ENCODE measurements at regions not wholly inside any gene's neighbourhood (a gene's known extent, or its start where the extent isn't known, plus 50 kb on each side); places are given as distances from the start of the nearest gene placed in this dataset.

DNA sequence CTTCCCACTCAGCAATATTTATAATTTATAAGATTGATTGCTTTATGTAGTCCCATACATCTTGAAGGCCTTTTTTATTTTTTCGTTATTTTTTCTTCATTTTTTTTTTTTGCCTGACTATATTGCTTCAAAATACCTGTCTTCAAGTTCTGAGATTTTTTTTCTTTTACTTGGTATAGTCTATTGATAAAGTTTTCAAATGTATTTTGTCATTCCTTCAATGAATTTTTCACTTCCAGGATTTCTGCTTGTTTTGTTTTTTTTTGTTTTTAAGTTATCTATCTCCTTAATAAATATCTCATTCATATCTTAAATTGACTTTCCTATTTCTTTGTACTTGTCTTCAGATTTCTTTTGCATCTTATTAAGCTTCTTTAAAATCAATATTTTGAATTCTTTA is 905.6 kb upstream of the CDH6 start:
- H3K36me3 Mint-ChIP-seq (ENCODE audit: low read depth), result no peaks in the 10 kb centered on the region
- DNase-seq, result no peak
- H3K9me3 Mint-ChIP-seq, result peaks cover 33% of the 10 kb centered on the region
- H3K27me3 Mint-ChIP-seq (ENCODE audit: insufficient read depth), result no peaks in the 10 kb centered on the region
- no peak for TF ChIP-seq CTCF (IDR thresholded peaks at IDR 0.05)
- no peak overlapping the region for H3K27ac Mint-ChIP-seq
- H3K4me1 Mint-ChIP-seq (ENCODE audit: low read depth), result no peaks in the 10 kb centered on the region
- no peak overlapping the region for H3K4me3 Mint-ChIP-seq

DNA sequence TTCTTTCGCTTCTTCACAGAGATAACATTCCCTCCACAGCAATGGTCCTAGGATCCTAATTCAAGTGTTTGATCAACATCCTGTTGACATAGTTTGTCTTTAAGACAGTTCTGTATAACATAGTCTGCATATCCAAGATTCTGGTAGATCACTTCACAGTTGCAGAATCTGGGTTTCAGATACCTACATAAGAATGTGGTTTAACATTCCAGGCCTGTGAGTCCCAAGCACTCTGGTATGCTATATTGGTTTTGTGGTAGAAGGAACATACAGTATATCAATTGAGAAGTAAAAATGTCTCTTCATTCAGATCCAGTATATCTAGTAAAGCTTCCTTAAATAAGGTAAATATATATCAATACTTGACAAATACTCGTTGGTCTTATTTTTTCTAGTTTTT is 914.2 kb upstream of the CDH6 start:
- no peak for DNase-seq
- Mint-ChIP-seq H3K4me1 (ENCODE audit: low read depth) (no peaks in the 10 kb centered on the region), H3K4me3 (no peak overlapping the region), H3K27ac (no peak overlapping the region), H3K9me3 (peaks cover 18% of the 10 kb centered on the region), H3K36me3 (ENCODE audit: low read depth) (no peaks in the 10 kb centered on the region; the same call in 1 of the 2 replicates), H3K27me3 (ENCODE audit: insufficient read depth) (no peaks in the 10 kb centered on the region)
- TF ChIP-seq CTCF (IDR thresholded peaks at IDR 0.05), result no peak

DNA sequence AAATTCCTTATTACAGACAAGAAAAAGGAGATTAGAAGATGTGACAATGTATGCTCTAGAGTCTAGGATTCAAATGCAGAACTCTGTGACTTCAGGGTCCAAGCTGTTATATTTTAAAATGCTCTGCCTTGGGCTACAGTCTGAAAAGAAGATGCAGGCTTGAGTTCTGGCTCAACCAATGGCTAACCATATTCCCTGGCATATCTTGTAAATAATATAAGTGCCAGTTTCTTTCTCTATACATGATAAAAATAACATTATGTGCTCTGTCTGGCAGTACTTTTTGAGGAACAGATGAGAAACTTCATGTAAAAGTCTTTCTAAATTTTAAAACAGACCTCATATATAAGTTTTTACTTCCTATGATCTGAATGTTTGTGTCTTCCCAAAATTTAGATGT is 926.5 kb upstream of the CDH6 start:
- no peaks in the 10 kb centered on the region for H3K36me3 Mint-ChIP-seq (ENCODE audit: low read depth)
- peaks cover 33% of the 10 kb centered on the region for H3K9me3 Mint-ChIP-seq
- no peak overlapping the region for H3K4me3 Mint-ChIP-seq
- H3K27me3 Mint-ChIP-seq (ENCODE audit: insufficient read depth), result no peaks in the 10 kb centered on the region
- H3K27ac Mint-ChIP-seq, result no peak overlapping the region
- H3K4me1 Mint-ChIP-seq (ENCODE audit: low read depth), result no peaks in the 10 kb centered on the region
- DNase-seq, result no peak
- TF ChIP-seq CTCF (IDR thresholded peaks at IDR 0.05), result no peak

GRCh38 chr5:30239331-30240022 is 954.0 kb upstream of the CDH6 start:
- TF ChIP-seq CTCF (IDR thresholded peaks at IDR 0.05), result no peak
- H3K4me3 Mint-ChIP-seq, result no peak overlapping the region
- peaks cover 34% of the 10 kb centered on the region for H3K9me3 Mint-ChIP-seq
- no peak overlapping the region for H3K27ac Mint-ChIP-seq
- no peaks in the 10 kb centered on the region; the same call in 1 of the 2 replicates for H3K27me3 Mint-ChIP-seq (ENCODE audit: insufficient read depth)
- no peaks in the 10 kb centered on the region for H3K36me3 Mint-ChIP-seq (ENCODE audit: low read depth)
- DNase-seq, result no peak
- H3K4me1 Mint-ChIP-seq (ENCODE audit: low read depth), result no peaks in the 10 kb centered on the region

- H3K36me3 Mint-ChIP-seq (ENCODE audit: low read depth), result no peaks in the 10 kb centered on the region
- no peak for TF ChIP-seq CTCF (IDR thresholded peaks at IDR 0.05)
- no peak overlapping the region for H3K4me3 Mint-ChIP-seq
- no peak overlapping the region for H3K27ac Mint-ChIP-seq
- H3K9me3 Mint-ChIP-seq, result peaks cover 53% of the 10 kb centered on the region
- DNase-seq, result no peak
- H3K27me3 Mint-ChIP-seq (ENCODE audit: insufficient read depth), result no peaks in the 10 kb centered on the region; the same call in 1 of the 2 replicates
- no peaks in the 10 kb centered on the region for H3K4me1 Mint-ChIP-seq (ENCODE audit: low read depth)
Observed at GRCh38 chr5:30237189-30237588, 956.3 kb upstream of the CDH6 start.
